ENCODE measurements at regions not wholly inside any gene's neighbourhood (a gene's known extent, or its start where the extent isn't known, plus 50 kb on each side); places are given as distances from the start of the nearest gene placed in this dataset.

GRCh38 chr4:106810122-106810521 lies 226.0 kb downstream of the DKK2 start:
- TF ChIP-seq YY1 (IDR thresholded peaks at IDR 0.05; ENCODE audit: low read depth) (no peak), USF1 (IDR thresholded peaks at IDR 0.05) (no peak), TCF12 (IDR thresholded peaks at IDR 0.05; ENCODE audit: low read depth) (no peak), EP300 (IDR thresholded peaks at IDR 0.05; ENCODE audit: borderline replicate concordance) (no peak), REST (IDR thresholded peaks at IDR 0.05; ENCODE audit: low read depth) (no peak), FOXM1 (IDR thresholded peaks at IDR 0.05; ENCODE audit: borderline replicate concordance, low read depth) (no peak), MAX (IDR thresholded peaks at IDR 0.05) (no peak)

Data from Ishikawa (cell line).